Fibroblast of skin of left biceps (primary cell): ENCODE measurements at regions not wholly inside any gene's neighbourhood (a gene's known extent, or its start where the extent isn't known, plus 50 kb on each side); places are given as distances from the start of the nearest gene placed in this dataset.
A peak's percentile ranks its signal among the peaks of the same experiment; 100 is the strongest.

ENCODE experiments used
- DNase-seq, 2 experiments: peaks; one replicate each; pipeline ENCODE4 v3.0.0-alpha.2; 2013; ENCODE audit warnings: low read depth in 2 of 2

DNA sequence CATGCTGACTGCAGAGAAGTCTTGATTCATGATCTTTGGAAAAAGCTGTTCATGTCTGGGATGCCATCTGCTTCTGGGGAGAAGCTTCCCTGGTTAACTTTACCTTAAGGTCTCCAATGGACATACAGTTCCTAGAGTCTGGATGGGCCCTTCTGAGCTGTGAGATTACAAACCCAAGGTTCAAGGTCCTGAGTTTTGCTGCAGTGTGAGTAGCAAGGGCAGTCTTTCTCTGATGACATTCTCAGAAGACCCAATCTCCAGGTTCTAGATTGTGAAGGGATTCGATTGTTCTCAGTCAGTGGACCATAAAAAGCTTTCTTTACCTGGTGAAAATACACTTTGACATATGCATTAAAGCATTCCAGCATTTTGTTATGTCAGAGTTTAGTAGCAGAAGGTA is 179.2 kb downstream of the AASDH start:
- no peak for DNase-seq

DNA sequence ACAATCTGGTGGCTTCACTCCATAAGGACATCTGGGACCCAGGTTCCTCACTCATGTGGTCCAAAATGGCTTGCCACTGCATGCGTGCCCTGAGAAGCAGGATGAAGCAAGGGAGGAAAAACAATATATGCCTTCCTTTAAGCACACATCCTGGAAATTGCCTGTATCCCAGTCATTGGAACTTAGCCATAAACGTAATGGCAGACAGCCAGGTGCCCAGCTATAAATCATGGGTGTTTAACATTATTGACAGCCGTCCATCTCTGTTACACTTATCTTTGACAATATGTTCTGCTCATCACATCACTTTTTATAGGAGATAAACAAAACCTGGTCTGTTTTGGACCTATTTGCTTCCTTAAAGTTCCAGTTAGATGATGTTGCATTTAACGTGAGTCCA is 181.0 kb downstream of the AASDH start:
- DNase-seq: no peak

- no peak for DNase-seq
These were observed 187.0 kb downstream of the AASDH start for GRCh38 chr4:56200275-56200674.

DNA sequence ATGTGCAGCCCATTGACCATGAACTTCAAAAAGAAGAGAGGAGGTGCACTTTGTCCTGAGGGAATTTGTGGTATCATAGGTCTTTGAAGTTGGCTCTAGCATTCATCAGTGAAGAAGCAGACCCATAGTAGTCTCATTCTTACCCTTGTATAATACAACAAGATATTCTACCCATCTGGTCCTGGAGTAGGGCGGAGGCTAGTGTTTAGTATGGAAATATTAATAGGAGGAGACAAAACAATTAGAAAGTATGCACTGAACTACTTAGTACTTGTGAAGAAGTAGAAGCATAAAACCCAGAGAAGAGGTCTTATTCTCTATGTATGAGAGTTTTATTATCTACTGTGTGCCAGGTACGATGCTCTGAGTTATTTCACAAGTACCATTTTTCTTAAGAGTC is 189.0 kb downstream of the AASDH start:
- no peak for DNase-seq

GRCh38 chr4:56197387-56197786 is 189.9 kb downstream of the AASDH start:
- no peak for DNase-seq

DNA sequence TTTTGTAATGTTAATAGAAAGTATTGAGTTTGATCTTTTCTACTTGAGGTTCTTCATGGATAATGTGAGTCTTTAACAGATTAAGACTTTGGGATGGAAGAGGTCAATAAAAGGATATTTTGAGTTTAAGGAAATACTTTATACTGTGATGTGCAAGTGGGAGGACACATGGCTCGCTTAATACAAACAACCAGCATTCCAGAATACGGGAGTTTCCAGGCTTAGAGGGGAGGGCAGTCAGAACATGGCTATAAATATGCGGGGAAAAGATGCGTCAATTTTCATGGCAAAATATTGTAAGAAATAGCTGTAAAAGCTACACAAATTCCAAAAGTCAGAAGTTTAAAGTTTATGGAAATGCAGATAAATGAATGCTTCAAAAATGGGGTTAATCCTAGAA is 192.3 kb downstream of the AASDH start:
- DNase-seq: no peak

DNA sequence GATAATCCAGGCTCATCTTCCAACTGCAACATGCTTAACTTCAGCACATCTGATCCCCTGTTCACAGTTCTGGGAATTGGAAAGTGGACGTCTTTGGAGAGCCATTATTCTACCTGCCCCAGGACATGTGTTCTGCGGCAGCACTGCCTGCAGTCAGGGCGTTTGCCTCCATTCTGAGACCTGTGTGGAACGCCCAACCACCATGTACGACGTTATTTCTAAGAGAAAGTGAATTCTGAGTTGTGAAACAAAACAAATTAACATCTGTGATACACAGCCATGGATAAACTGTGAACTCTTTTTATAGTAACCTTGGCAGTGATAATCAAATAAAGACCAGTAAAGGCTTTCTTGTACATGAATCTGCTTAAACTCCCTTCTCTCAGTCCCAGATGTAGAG is 195.8 kb downstream of the AASDH start:
- DNase-seq: no peak

- no peak for DNase-seq
These were observed 199.6 kb downstream of the AASDH start for GRCh38 chr4:56187688-56188087.

- no peak for DNase-seq
These were observed 200.3 kb downstream of the AASDH start for GRCh38 chr4:56186808-56187523.

DNA sequence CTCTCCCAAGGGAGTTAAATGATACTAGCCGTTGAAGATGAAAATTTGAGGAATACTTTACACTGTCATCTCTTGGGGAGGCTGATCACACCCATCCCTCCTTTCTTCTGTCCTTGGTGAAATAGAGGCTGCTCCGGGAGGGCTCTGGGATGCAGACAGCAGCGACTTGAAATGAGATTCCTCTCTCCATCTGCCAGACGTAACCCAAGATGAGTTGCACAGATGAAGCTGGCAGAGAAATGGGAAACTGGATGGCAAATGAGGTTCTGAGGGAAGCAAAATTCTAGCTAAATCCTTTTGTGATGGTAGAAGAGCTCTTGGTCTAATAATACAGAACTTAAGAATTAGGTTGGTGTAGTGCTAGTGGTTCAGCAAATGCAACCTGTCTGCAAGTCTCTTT is 201.4 kb downstream of the AASDH start:
- no peak for DNase-seq

DNA sequence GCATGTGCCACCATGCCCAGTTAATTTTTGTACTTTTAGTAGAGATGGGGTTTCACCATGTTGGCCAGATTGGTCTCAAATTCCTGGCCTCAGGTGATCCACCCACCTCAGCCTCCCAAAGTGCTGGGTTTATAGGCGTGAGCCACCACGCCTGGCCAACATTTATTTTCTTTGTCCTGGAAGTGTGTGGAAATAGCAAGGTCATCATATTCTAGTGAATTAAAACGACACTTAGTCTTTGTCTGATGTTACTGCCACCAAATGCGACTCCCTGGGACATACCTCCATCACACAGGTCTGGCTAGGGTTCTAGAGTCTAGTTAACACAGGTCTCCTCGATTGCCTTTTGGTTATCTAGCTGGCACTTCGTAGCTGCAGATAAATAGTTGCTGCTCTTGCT is 203.1 kb downstream of the AASDH start:
- DNase-seq: no peak

DNA sequence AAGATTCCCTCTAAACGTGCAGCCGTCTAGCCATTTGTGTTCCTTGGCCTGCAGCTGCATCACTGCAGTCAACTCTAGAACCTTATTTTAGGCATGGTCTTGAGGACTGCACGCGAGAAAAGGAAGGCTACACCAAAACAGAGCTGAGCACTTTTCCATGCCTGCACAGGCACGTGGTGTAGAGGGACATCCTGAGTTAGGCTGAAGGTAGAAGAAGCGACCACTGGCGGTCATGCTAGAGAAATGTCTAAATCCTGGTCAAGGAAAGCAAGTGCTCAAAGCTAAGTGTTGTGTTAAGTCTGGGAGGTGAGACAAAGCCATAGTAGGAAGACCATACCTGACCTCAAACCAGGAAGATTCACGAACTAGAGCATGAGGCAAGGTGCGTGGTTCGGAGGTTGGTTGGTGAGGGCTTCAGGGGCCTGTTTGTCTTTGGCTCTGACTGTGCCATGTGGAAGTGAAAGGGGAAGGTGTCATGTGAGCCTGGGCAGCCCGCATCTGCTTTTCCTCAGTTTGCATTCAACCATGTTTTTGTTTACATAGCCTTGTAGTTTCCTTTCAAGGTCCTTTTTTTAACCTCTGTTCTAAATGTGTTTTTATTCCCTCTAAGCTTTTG is 203.8 kb downstream of the AASDH start:
- DNase-seq: no peak

- DNase-seq: no peak
These were observed 204.9 kb downstream of the AASDH start for GRCh38 chr4:56182356-56182755.

DNA sequence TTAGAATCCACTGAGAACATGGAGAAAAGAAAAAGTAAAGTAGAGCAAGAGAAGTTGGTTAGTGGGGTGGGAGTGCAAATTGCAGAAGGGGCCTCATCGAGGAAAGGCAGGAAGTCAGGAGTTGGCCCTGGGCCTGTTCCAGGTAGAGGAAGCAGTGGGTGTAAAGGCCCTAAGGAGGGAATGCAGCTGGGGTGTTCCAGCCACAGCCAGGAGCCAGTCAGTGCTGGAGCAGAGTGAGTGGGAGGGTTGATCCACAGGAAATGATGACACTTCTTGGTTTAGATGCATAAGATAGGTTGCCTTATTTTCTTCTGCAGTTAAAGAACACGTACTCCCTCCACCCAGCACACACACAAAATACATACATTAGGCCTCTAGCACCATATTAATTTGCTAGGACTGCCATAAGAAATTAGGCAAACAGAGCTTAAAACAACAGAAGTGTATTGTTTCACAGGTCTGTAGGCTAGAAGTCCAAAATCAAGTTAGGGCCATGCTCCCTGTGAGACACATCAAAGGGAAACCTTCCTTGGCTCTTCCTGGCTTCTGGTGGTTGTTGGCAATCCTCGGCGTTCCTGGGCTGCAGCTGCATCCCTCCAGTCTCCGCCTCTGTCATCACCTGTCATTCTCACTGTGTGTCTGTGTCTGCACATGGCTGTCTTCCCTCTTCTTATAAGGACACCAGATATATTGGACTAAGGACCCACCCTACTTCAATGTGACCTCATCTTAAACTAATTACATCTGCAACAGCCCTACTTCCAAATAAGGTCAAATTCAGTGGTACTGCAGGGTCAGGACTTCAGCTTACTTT is 205.9 kb downstream of the AASDH start:
- DNase-seq: no peak

DNA sequence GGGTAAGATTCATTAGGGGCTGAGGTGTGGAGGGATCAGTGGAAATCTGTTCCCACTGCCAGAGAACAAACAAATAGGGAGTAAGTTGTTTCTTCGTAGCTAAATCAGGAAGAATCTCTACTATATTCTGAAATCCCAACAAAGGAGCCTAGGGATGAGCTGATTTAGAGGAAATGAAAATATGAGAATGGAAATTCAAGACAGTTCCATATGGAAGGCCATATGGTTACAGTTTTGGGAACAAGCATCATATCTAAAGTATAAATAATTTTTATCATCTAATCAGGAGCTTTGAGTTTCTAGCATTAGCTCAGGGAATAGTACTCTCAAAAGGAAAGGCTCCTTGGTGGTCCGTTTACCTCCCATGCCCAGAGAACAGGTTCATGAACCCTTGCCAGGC is 218.2 kb downstream of the AASDH start:
- DNase-seq: no peak

- DNase-seq: no peak
These were observed 216.2 kb downstream of the CEP135 start for GRCh38 chr4:56164907-56165306.

GRCh38 chr4:56160636-56161035 is 211.9 kb downstream of the CEP135 start:
- no peak for DNase-seq

- no peak for DNase-seq
These were observed 209.7 kb downstream of the CEP135 start for GRCh38 chr4:56158483-56158882.

DNA sequence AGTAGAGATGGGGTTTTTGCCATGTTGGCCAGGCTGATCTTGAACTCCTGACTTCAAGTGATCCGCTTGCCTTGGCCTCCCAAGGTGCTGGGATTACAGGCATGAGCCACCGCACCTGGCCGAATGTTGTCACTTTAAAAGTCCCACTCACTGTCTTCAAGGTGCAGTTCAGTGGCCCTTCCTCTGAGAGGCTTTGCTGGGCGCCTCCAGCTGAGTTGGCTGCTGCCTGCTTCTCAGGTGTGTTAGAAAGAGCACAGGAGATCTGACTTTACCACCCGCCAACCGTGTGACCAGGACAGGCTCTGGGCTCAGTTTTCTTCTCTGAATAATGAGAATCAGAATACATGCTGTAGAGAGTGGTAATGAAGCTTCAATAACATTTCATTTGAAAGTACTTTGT is 207.4 kb downstream of the CEP135 start:
- DNase-seq: no peak

GRCh38 chr4:56155432-56155831 is 206.7 kb downstream of the CEP135 start:
- no peak for DNase-seq

GRCh38 chr4:56149591-56149990 is 200.8 kb downstream of the CEP135 start:
- peak; percentile 55 to 62 for DNase-seq

- no peak for DNase-seq
These were observed 199.7 kb downstream of the CEP135 start for GRCh38 chr4:56148428-56148827.

DNA sequence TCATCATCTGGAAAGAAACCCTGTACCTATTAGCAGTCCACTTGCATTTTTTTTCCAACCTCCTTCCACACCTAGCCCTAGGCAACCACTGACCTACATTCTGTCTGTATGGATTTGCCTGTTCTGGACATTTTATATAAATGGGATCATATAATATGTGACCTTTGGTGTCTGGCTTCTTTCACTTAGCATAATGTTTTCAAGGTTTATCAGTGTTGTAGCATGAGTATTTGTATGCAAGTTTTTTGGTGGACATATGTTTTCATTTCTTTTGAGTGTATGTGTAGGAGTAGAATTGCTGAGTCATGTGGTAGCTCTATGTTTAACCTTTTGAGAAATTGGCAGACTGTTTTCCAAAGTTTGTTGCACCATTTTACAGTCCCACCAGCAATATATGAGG is 198.6 kb downstream of the CEP135 start:
- DNase-seq: no peak
